Testis (tissue), 2 donors: ENCODE measurements at regions not wholly inside any gene's neighbourhood (a gene's known extent, or its start where the extent isn't known, plus 50 kb on each side); places are given as distances from the start of the nearest gene placed in this dataset.

Source experiments
- POLR2A ChIP-seq: fragments of 450-650 bp; IDR thresholded peaks from one replicate; pipeline ENCODE4 v1.6.1; 2017; ENCODE audit warnings: antibody characterized with exemption, mild to moderate bottlenecking, moderate library complexity
- TF ChIP-seq, protein P1 (sequence below), 3 experiments: fragments of 450-650 bp in 2 of 3; fragments of 200-600 bp in 1 of 3; sonication (generic) in 1 of 3; IDR thresholded peaks; one replicate each; pipeline ENCODE4 v1.5.1; 2016 to 2019; ENCODE audit warnings: antibody characterized with exemption in 3 of 3, mild to moderate bottlenecking in 2 of 3, moderate library complexity in 1 of 3

GRCh38 chr2:120820263-120820952, 84.7 kb downstream of the GLI2 start:
- TF ChIP-seq, protein P1, sequence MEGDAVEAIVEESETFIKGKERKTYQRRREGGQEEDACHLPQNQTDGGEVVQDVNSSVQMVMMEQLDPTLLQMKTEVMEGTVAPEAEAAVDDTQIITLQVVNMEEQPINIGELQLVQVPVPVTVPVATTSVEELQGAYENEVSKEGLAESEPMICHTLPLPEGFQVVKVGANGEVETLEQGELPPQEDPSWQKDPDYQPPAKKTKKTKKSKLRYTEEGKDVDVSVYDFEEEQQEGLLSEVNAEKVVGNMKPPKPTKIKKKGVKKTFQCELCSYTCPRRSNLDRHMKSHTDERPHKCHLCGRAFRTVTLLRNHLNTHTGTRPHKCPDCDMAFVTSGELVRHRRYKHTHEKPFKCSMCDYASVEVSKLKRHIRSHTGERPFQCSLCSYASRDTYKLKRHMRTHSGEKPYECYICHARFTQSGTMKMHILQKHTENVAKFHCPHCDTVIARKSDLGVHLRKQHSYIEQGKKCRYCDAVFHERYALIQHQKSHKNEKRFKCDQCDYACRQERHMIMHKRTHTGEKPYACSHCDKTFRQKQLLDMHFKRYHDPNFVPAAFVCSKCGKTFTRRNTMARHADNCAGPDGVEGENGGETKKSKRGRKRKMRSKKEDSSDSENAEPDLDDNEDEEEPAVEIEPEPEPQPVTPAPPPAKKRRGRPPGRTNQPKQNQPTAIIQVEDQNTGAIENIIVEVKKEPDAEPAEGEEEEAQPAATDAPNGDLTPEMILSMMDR (IDR thresholded peaks at IDR 0.05): no peak
- TF ChIP-seq POLR2A: no peak
